Gastrocnemius medialis (tissue), 4 donors: ENCODE measurements at regions not wholly inside any gene's neighbourhood (a gene's known extent, or its start where the extent isn't known, plus 50 kb on each side); places are given as distances from the start of the nearest gene placed in this dataset.

Experiments
- CTCF ChIP-seq, 5 experiments: fragments of 450-650 bp in 3 of 5; fragments of 200-600 bp in 2 of 5; sonication (generic) in 2 of 5; IDR thresholded peaks in 4 of 5; conservative IDR thresholded peaks in 1 of 5; 1 replicate in 4 of 5; 2 replicates in 1 of 5; pipeline ENCODE4 v1.5.1; 2016 to 2019; ENCODE audit warnings: antibody characterized with exemption in 5 of 5, mild to moderate bottlenecking in 3 of 5, moderate library complexity in 3 of 5
- POLR2A ChIP-seq, 2 donors: fragments of 450-650 bp; IDR thresholded peaks; one replicate each; pipeline ENCODE4 v1.6.1; 2017; ENCODE audit warnings: antibody characterized with exemption in 2 of 2, mild to moderate bottlenecking in 2 of 2, moderate library complexity in 2 of 2

GRCh38 chr20:29302979-29303644 lies 1954.4 kb upstream of the DEFB115 start:
- TF ChIP-seq CTCF (IDR thresholded peaks at IDR 0.05 in 4 of 5, conservative IDR thresholded peaks at IDR 0.05 in 1 of 5), result no peak
- TF ChIP-seq POLR2A (IDR thresholded peaks at IDR 0.05), result no peak
